Type B pancreatic cell (in vitro differentiated cells): ENCODE measurements at regions not wholly inside any gene's neighbourhood (a gene's known extent, or its start where the extent isn't known, plus 50 kb on each side); places are given as distances from the start of the nearest gene placed in this dataset. TPM values are rescaled to one million over a fixed set of nuclear protein-coding genes. Genes with fewer than 3 reads are reported as not detected.

ENCODE experiments used
- DNase-seq: peaks from one replicate; pipeline ENCODE4 v3.0.0; 2021; ENCODE audit warnings: mixed read lengths; ENCODE audit not compliant: unreplicated experiment; ENCODE audit errors: extremely low spot score
- H3K27ac Mint-ChIP-seq: 2 replicates; pipeline ENCODE4 v1.8.0; 2021; ENCODE audit warnings: mild to moderate bottlenecking, mixed read lengths
- H3K27me3 Mint-ChIP-seq: 2 replicates; pipeline ENCODE4 v1.8.0; 2021; ENCODE audit warnings: mixed read lengths
- H3K36me3 Mint-ChIP-seq: 2 replicates; pipeline ENCODE4 v1.8.0; 2021; ENCODE audit warnings: mixed read lengths
- H3K4me1 Mint-ChIP-seq: one replicate; pipeline ENCODE4 v1.8.0; 2021; ENCODE audit warnings: mixed read lengths; ENCODE audit not compliant: unreplicated experiment
- H3K4me3 Mint-ChIP-seq: 2 replicates; pipeline ENCODE4 v1.8.0; 2021; ENCODE audit warnings: mild to moderate bottlenecking, mixed read lengths
- H3K9me3 Mint-ChIP-seq: 2 replicates; pipeline ENCODE4 v1.8.0; 2021; ENCODE audit warnings: mixed read lengths
- CTCF ChIP-seq: fragments of 200-600 bp; sonication (generic); conservative IDR thresholded peaks from 2 replicates; pipeline ENCODE4 v1.5.0; 2021; ENCODE audit warnings: antibody characterized with exemption, mild to moderate bottlenecking
- microRNA-seq: library from miRNA; unstranded; fragments of <30 nt; microRNA quantifications from one replicate; pipeline ENCODE4, GENCODE V29; 2020

DNA sequence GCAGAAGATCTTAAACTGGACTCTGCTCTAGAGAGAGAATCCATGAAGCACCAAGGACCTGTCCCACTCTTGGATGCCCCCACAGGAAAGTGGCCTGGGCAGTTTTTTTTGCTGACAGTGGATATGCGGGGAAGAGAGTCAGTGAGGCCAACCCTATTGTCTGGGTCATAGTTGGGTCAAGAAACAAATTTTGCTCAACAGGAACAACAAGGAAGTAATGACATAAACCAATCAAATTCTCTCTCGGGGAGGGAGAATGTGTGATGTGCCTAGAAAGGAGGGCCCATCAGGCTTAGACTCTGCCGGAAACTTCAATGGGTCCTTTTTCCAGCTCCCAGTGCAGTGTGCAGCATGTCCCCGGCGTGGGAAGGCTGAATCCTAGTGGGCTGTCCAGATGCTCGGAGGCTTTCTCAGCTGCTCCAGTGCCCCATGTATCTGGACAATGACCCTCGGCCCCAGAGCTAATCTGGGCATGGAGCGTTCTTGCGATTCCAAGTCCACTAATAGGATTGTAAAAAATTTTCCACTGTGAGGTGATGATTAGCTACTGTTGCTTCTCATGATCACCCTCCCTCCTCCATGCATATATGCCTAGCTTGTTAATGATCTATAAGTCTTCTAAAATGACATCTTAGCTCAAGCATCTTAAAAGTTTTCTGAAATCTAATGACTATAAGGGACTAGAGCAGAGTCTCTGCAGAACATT lies 101.0 kb downstream of the SNX19 start:
- no peak overlapping the region for H3K4me3 Mint-ChIP-seq
- peaks cover 5% of the 10 kb centered on the region for H3K9me3 Mint-ChIP-seq
- H3K27ac Mint-ChIP-seq = peak overlapping the region; percentile 32
- H3K27me3 Mint-ChIP-seq = peaks cover 11% of the 10 kb centered on the region
- DNase-seq = no peak
- no peaks in the 10 kb centered on the region for H3K36me3 Mint-ChIP-seq
- no peak for TF ChIP-seq CTCF
- peaks cover 35% of the 10 kb centered on the region for H3K4me1 Mint-ChIP-seq

DNA sequence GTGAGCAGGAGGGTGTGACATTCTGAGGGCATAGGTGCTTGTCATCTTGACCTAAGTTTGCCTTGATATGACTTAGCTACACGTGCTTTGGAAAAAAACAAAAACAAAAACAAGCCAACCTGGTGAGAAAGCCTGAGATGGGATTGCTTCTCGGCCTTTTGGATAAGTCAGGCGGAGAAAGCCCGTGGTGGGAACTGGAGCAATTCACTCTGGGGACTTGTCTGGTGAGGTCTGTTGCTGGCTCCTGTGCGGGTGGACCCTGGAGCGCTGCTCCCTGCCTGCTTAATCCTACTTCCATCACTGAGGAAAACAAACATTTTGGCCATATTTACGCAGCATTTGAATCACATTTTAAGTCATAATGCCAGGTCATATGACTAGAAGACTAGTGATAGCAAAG lies 100.3 kb downstream of the SNX19 start:
- H3K27ac Mint-ChIP-seq = no peak overlapping the region

DNA sequence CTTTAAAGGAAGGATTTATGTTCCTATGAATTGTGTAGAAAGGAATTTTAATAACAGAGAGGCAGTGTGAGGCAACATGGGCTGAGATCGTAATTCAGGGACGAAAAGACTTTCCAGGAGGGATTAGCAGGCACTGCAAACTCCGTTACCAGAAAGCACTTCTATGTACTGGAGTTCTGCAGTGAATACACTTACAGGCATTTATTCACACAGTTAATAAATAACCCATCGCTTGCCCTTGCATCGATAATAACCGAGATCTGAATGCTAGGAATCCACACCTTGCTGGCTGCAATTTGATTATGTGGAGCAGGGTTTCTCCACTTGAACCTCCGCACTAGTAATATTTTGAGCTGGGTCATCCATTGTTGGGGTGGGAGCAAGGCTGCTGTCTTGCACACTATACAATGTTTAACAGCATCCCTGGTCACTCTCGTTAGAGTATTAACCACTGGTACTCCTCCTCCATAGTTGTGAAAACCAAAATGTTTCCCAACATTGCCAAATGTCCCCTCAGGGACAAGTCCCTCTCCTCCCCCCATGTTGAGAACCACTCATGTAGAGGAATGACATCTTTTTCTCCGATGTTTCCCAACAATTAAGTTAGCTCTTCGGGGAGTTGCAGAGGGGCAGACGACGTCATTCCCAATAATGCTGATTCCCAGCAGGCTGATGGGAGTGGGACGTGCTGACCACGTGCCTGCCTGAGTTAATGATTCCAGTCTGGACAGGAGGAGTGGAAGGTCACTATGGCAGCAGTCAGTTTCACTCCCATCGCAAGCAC lies 99.5 kb downstream of the SNX19 start:
- H3K36me3 Mint-ChIP-seq = no peaks in the 10 kb centered on the region
- H3K4me3 Mint-ChIP-seq = no peak overlapping the region
- peaks cover 5% of the 10 kb centered on the region for H3K9me3 Mint-ChIP-seq
- peaks cover 11% of the 10 kb centered on the region for H3K27me3 Mint-ChIP-seq
- no peak for TF ChIP-seq CTCF
- H3K27ac Mint-ChIP-seq = peak overlapping the region; percentile 24
- H3K4me1 Mint-ChIP-seq = peaks cover 35% of the 10 kb centered on the region
- no peak for DNase-seq

More for the DNA sequence above, 100.3 kb downstream of the SNX19 start:
- Mint-ChIP-seq H3K27me3 (peaks cover 11% of the 10 kb centered on the region), H3K9me3 (peaks cover 5% of the 10 kb centered on the region), H3K36me3 (no peaks in the 10 kb centered on the region), H3K4me1 (peaks cover 35% of the 10 kb centered on the region), H3K4me3 (peak overlapping the region; percentile 40)
- DNase-seq = no peak
- TF ChIP-seq CTCF = no peak

DNA sequence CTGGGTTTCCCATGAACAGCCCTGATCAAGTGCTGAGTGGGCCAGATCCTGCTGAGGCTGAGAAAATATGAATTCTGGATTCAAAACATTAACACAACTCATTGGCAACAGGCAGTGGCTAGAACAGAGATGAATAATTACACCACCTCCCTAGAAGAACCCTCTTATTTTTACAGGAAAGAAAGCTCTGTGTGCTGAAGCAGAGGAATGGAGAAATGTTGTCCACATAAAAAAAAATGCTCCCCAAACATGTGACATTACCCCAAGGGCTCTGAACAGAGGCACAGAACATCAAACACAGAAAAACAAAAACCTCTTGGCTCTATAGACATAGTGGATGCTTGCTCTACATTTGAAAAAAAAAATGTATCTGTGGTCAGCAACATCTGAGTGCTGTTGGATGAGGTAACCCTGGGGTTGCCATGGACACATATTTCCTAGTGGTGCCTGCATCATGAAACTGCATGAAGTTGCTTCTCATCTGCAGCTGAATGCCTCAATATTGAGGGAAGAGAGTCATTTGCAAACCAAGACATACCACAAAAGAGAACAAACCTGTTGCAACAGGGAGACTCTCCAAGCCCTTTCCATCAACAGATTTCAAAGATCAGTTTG lies 98.8 kb downstream of the SNX19 start:
- DNase-seq = no peak
- Mint-ChIP-seq H3K27ac (peak overlapping the region; percentile 24), H3K4me1 (peaks cover 35% of the 10 kb centered on the region), H3K36me3 (no peaks in the 10 kb centered on the region), H3K4me3 (peak overlapping the region; percentile 44), H3K9me3 (peaks cover 5% of the 10 kb centered on the region), H3K27me3 (peaks cover 11% of the 10 kb centered on the region)
- no peak for TF ChIP-seq CTCF

DNA sequence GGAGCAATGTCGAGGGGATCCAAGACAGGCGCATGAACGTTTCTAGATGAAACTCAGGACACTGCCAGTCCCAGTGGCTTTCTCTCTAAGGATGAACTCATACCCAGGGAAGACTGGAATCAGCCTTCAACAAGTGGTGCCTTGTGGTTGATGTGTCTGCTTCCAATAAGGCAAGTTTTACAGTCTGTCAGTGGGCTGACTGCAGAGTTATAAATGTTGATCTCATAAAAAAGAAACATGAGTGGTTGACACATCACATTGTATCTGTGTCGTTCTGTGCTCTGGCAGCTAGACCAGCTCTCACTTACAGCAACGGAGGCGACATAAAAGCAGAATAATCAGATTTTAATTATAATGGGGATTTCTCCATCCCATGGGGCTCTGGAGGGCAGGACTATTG lies 96.7 kb downstream of the SNX19 start:
- peaks cover 31% of the 10 kb centered on the region for H3K4me1 Mint-ChIP-seq
- H3K36me3 Mint-ChIP-seq = no peaks in the 10 kb centered on the region
- no peak for DNase-seq
- H3K27ac Mint-ChIP-seq = no peak overlapping the region
- peaks cover 3% of the 10 kb centered on the region for H3K27me3 Mint-ChIP-seq
- no peak overlapping the region for H3K4me3 Mint-ChIP-seq
- TF ChIP-seq CTCF = no peak
- H3K9me3 Mint-ChIP-seq = peaks cover 5% of the 10 kb centered on the region

Small RNA genes in the stretch of these regions (microRNA-seq; reads per million reads assigned to microRNA genes)
- not detected for gene MIR8052
